MM.1S (cell line): ENCODE measurements at regions not wholly inside any gene's neighbourhood (a gene's known extent, or its start where the extent isn't known, plus 50 kb on each side); places are given as distances from the start of the nearest gene placed in this dataset.

Experiments used
- DNase-seq: peaks from one replicate; pipeline ENCODE4 v3.0.0-alpha.2; 2015
- H2AFZ ChIP-seq: fragments of 300-600 bp; sonication (generic); 2 replicates; pipeline ENCODE4 v1.6.0; 2016; ENCODE audit warnings: antibody characterized with exemption, low read length
- H3F3A ChIP-seq: fragments of 300-600 bp; sonication (generic); 2 replicates; pipeline ENCODE4 v1.6.1; 2016; ENCODE audit warnings: mild to moderate bottlenecking, antibody characterized with exemption, low read length, moderate library complexity, mixed read lengths; ENCODE audit not compliant: insufficient read depth
- H3K27ac ChIP-seq: fragments of 300-600 bp; sonication (generic); 2 replicates; pipeline ENCODE4 v1.5.1; 2016; ENCODE audit warnings: mild to moderate bottlenecking, low read length
- H3K27me3 ChIP-seq: fragments of 300-600 bp; sonication (generic); replicated peaks from 2 replicates; pipeline ENCODE4 v1.6.0; 2016; ENCODE audit warnings: low read length; ENCODE audit not compliant: insufficient read depth
- H3K36me3 ChIP-seq: fragments of 300-600 bp; sonication (generic); replicated peaks from 2 replicates; pipeline ENCODE4 v1.6.1; 2016; ENCODE audit warnings: mild to moderate bottlenecking, low read length, mixed read lengths; ENCODE audit not compliant: insufficient read depth
- H3K4me1 ChIP-seq: fragments of 300-600 bp; sonication (generic); 2 replicates; pipeline ENCODE4 v1.6.1; 2016; ENCODE audit warnings: low read length, mixed read lengths
- H3K4me2 ChIP-seq: fragments of 300-600 bp; sonication (generic); 2 replicates; pipeline ENCODE4 v1.6.0; 2016; ENCODE audit warnings: low read depth, low read length
- H3K4me3 ChIP-seq: fragments of 300-600 bp; sonication (generic); 2 replicates; pipeline ENCODE4 v1.5.1; 2016; ENCODE audit warnings: low read length, mixed read lengths
- H3K79me2 ChIP-seq: fragments of 300-600 bp; sonication (generic); 2 replicates; pipeline ENCODE4 v1.6.1; 2016; ENCODE audit warnings: mixed run types, low read length, mixed read lengths
- H3K9ac ChIP-seq: fragments of 300-600 bp; sonication (generic); 2 replicates; pipeline ENCODE4 v1.6.1; 2016; ENCODE audit warnings: low read length, mixed read lengths
- H3K9me2 ChIP-seq: fragments of 300-600 bp; sonication (generic); replicated peaks from 2 replicates; pipeline ENCODE4 v1.6.1; 2016; ENCODE audit warnings: mild to moderate bottlenecking, low read length, mixed read lengths; ENCODE audit not compliant: insufficient read depth
- H3K9me3 ChIP-seq: fragments of 300-600 bp; sonication (generic); replicated peaks from 2 replicates; pipeline ENCODE4 v1.6.1; 2016; ENCODE audit warnings: mild to moderate bottlenecking, low read length, mixed read lengths; ENCODE audit not compliant: insufficient read depth
- H4K20me1 ChIP-seq: fragments of 300-600 bp; sonication (generic); 2 replicates; pipeline ENCODE4 v1.6.1; 2016; ENCODE audit warnings: mild to moderate bottlenecking, low read length, moderate library complexity, mixed read lengths; ENCODE audit not compliant: insufficient read depth
- CTCF ChIP-seq: fragments of 300-600 bp; sonication (generic); IDR thresholded peaks from 2 replicates; pipeline ENCODE4 v1.5.1; 2016; ENCODE audit warnings: antibody characterized with exemption, low read length, mixed read lengths
- EZH2 ChIP-seq: fragments of 300-600 bp; sonication (generic); optimal IDR thresholded peaks from 2 replicates; pipeline ENCODE3; 2017; ENCODE audit warnings: low read depth, mild to moderate bottlenecking, antibody characterized with exemption, low read length, mixed read lengths
- EZH2phosphoT487 ChIP-seq: fragments of 300-600 bp; sonication (generic); IDR thresholded peaks from 2 replicates; pipeline ENCODE4 v1.6.1; 2018; ENCODE audit warnings: antibody characterized with exemption, low read length

- H3K27ac ChIP-seq: no peak overlapping the region
- no peaks in the 10 kb centered on the region for H3K9me2 ChIP-seq
- no peak overlapping the region for H3K4me3 ChIP-seq
Measured at GRCh38 chr19:29337029-29337428, 124.1 kb upstream of the UQCRFS1 start.

GRCh38 chr19:29338480-29338879 lies 125.5 kb upstream of the UQCRFS1 start:
- Histone ChIP-seq H3K4me3 (no peak overlapping the region), H3K27ac (no peak overlapping the region), H3K4me2 (no peak overlapping the region), H3K9me3 (no peaks in the 10 kb centered on the region), H3K27me3 (no peaks in the 10 kb centered on the region; the same call in 1 of the 2 replicates), H3K4me1 (no peaks in the 10 kb centered on the region), H3K79me2 (no peaks in the 10 kb centered on the region), H3F3A (no peaks in the 10 kb centered on the region), H3K9me2 (no peaks in the 10 kb centered on the region), H3K36me3 (no peaks in the 10 kb centered on the region), H2AFZ (no peak overlapping the region), H3K9ac (no peak overlapping the region), H4K20me1 (no peaks in the 10 kb centered on the region)
- DNase-seq: no peak
- TF ChIP-seq EZH2phosphoT487: no peak

More at GRCh38 chr19:29337029-29337428, 124.1 kb upstream of the UQCRFS1 start:
- Histone ChIP-seq H4K20me1 (no peaks in the 10 kb centered on the region), H3K4me1 (no peaks in the 10 kb centered on the region), H3K79me2 (no peaks in the 10 kb centered on the region), H3K36me3 (no peaks in the 10 kb centered on the region), H2AFZ (no peak overlapping the region), H3F3A (no peaks in the 10 kb centered on the region), H3K4me2 (no peak overlapping the region), H3K9ac (no peak overlapping the region), H3K27me3 (no peaks in the 10 kb centered on the region; the same call in 1 of the 2 replicates), H3K9me3 (no peaks in the 10 kb centered on the region)
- DNase-seq: no peak
- no peak for TF ChIP-seq EZH2
- TF ChIP-seq CTCF: no peak

- Histone ChIP-seq H3K9ac (no peak overlapping the region), H3K9me2 (no peaks in the 10 kb centered on the region), H3F3A (no peaks in the 10 kb centered on the region), H3K9me3 (no peaks in the 10 kb centered on the region), H3K36me3 (no peaks in the 10 kb centered on the region), H3K27me3 (peaks cover 8% of the 10 kb centered on the region; the same call in 1 of the 2 replicates), H4K20me1 (no peaks in the 10 kb centered on the region), H3K4me1 (no peaks in the 10 kb centered on the region), H3K27ac (no peak overlapping the region), H3K4me3 (no peak overlapping the region), H3K4me2 (no peak overlapping the region), H2AFZ (no peak overlapping the region), H3K79me2 (no peaks in the 10 kb centered on the region)
- TF ChIP-seq EZH2phosphoT487: no peak
- TF ChIP-seq EZH2: no peak
- TF ChIP-seq CTCF: no peak
- no peak for DNase-seq
Measured at GRCh38 chr19:29342721-29343120, 129.8 kb upstream of the UQCRFS1 start.

GRCh38 chr19:29364224-29364726 lies 151.3 kb upstream of the UQCRFS1 start:
- DNase-seq: no peak
- H3K9me2 ChIP-seq: no peaks in the 10 kb centered on the region
- no peaks in the 10 kb centered on the region for H4K20me1 ChIP-seq
- H3K4me1 ChIP-seq: no peaks in the 10 kb centered on the region
- H3F3A ChIP-seq: no peaks in the 10 kb centered on the region
- no peak overlapping the region for H3K4me2 ChIP-seq
- no peaks in the 10 kb centered on the region for H3K9me3 ChIP-seq
- H3K4me3 ChIP-seq: no peak overlapping the region
- no peaks in the 10 kb centered on the region for H3K79me2 ChIP-seq
- TF ChIP-seq CTCF: no peak
- TF ChIP-seq EZH2phosphoT487: no peak
- TF ChIP-seq EZH2: no peak
- no peak overlapping the region for H3K27ac ChIP-seq
- H2AFZ ChIP-seq: no peak overlapping the region
- H3K27me3 ChIP-seq: peaks cover 44% of the 10 kb centered on the region
- no peak overlapping the region for H3K9ac ChIP-seq
- no peaks in the 10 kb centered on the region for H3K36me3 ChIP-seq
